ENCODE measurements at regions not wholly inside any gene's neighbourhood (a gene's known extent, or its start where the extent isn't known, plus 50 kb on each side); places are given as distances from the start of the nearest gene placed in this dataset.

DNA sequence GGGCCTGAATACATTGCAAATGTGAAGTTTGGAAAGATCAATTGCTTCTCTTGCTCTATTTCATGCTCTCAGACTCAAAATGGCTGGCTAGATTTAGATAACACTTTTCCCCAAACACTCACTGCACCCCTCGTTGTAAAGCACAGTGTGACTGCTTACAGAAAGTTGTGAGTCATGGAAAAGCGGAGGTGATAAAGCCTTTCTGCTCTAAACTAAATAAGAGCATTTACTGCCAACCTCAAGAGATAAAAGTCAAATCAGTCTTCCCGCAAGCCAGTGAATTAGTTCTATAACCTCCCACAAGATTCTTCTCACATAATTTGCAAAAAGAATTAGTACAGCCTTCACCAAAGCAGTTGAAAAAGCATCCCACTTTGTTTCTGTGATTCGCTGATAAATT, 168.7 kb downstream of the WT1 start:
- DNase-seq (ENCODE audit: low spot score), result no peak

DNA sequence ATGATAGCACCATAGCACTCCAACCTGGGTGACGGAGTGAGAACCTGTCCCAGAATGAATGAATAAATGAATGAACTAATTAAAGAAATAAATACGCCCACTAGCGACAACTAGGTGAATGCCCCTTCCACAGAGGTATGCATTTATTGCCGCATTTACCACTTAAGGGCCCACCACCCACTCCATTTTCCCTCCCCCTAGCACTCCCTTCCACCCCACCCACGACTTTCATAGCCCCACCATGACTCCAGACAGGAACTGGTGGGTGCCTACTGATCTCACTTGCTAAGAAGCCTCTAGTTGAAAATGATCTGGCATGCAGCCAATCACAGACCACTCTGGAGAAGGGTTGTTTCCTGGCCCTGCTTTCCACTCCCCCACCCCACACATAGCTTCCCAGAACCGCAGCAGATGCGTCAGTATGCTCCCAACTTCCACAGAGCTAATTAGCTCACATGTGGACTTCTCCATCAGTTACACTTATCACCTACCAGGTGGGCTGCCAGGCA, 167.6 kb downstream of the WT1 start:
- DNase-seq (ENCODE audit: low spot score), result no peak

GRCh38 chr11:32273931-32274330, 161.4 kb downstream of the WT1 start:
- no peak for DNase-seq (ENCODE audit: low spot score)

- no peak for DNase-seq (ENCODE audit: low spot score)
These were observed 155.7 kb downstream of the WT1 start for GRCh38 chr11:32279672-32280071.

GRCh38 chr11:32280339-32280738, 155.0 kb downstream of the WT1 start:
- no peak for DNase-seq (ENCODE audit: low spot score)

GRCh38 chr11:32288276-32288675, 147.1 kb downstream of the WT1 start:
- no peak for DNase-seq (ENCODE audit: low spot score)

GRCh38 chr11:32289701-32290100, 145.6 kb downstream of the WT1 start:
- DNase-seq (ENCODE audit: low spot score), result no peak

GRCh38 chr11:32290783-32291182, 144.6 kb downstream of the WT1 start:
- no peak for DNase-seq (ENCODE audit: low spot score)

DNA sequence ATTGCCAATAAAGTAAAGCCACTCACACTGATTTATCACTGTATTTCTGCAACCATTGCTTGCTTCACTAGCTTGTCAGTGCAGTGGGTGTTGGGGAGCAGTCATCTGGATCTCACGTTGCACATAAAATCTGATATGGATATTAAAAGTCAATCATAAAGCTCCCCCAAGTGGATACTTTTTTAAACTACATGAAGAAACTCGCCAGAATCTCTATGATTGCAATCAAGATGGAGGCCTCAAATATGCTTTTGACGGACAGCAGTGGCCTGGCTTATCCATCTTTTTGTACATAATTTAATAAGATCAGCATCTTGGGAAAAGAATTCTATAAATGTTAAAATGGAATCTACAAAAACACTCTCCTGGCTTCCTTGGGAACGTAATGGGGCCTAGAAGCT, 137.7 kb downstream of the WT1 start:
- no peak for DNase-seq (ENCODE audit: low spot score)

DNA sequence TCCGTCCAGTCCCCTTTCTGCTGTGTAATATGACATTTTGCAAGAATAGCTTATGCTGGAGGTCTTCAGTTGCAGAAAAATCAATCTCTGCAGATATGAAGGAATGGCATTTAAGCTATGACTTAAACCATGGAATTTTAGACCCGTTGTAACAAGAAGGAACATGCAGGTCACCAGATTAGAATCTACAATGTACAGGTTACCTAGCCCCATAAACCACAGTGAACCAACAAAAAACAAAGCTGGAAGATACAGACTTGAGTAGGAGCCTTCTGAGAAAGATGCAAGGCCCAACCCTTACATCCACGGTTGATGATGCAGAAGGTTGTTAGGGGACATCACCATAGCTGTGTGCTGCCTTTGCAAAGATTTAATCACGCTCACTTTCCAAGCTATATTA, 132.5 kb downstream of the WT1 start:
- DNase-seq (ENCODE audit: low spot score), result no peak

GRCh38 chr11:32304521-32304920, 130.8 kb downstream of the WT1 start:
- DNase-seq (ENCODE audit: low spot score), result no peak

GRCh38 chr11:32305460-32305859, 129.9 kb downstream of the WT1 start:
- DNase-seq (ENCODE audit: low spot score), result no peak

DNA sequence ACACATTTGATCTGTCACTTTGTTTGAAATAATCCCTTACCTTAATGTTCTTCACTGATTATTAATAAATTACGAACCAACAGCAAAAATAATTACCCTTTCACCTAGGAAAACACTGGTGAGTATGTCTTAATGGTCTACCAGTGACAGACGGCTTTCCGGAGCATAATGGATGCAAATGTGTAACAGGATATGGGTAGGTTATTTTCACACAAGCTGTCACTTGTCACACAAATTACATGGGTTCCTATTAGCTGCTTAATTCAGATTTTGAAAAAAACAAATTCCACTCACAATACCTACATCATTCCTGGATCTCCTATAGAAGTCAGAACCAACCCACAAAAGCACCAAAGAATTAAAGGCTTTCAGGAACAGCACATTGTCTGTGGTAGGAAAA, 127.9 kb downstream of the WT1 start:
- DNase-seq (ENCODE audit: low spot score), result no peak

GRCh38 chr11:32307913-32308312, 127.4 kb downstream of the WT1 start:
- DNase-seq (ENCODE audit: low spot score), result no peak

GRCh38 chr11:32309530-32310213, 125.7 kb downstream of the WT1 start:
- DNase-seq (ENCODE audit: low spot score), result no peak

DNA sequence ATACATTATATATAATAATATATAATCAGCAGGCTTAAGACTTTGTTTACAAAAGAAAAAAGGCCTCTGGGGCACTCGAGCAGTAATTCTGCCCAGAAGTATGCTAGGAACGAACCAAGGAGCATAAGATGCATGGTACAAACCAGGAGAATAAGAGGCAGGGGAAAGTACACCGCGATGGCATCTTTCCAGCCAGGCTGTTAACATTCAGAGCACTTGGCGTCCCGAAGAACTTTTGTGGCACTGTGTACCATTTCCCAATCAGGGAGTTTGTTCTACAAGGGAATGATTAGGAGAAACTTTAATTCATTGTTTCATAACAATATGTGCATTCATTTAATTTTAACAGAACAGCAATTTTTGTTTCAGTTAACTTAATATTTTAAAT, 125.1 kb downstream of the WT1 start:
- DNase-seq (ENCODE audit: low spot score), result no peak

DNA sequence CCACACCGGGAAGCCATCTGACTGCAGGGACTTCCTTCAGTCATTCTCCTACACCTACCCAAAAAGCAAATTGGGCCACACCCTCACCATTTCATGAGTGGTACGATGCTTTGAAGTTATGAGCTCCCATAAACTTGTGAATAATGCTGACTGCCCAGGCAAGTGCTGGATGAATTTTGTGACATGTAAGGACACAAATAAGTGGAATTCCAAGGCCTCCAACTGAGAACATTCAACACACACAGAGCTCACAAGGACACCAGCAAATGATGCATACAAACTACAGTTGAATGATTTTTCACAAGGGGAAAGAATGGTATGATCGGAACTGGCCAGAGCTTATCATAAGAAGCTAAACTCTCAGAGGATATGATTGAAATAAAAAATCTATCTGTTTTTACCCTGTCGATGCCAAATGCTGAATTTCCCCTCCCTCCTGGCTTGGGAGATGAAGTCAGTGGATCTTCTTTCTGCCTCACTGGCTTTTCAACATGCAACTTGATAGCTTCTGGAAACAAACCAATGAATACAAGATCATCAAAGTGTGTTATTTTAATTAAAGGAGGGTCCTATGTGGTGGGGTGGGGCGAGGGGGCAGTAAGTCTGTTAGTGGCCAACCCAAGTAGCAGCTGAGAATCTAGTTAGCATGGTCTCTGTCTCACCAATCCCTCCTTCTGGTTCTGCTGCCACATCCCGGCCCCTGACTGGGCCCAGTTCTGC, 123.8 kb downstream of the WT1 start:
- DNase-seq (ENCODE audit: low spot score), result no peak

DNA sequence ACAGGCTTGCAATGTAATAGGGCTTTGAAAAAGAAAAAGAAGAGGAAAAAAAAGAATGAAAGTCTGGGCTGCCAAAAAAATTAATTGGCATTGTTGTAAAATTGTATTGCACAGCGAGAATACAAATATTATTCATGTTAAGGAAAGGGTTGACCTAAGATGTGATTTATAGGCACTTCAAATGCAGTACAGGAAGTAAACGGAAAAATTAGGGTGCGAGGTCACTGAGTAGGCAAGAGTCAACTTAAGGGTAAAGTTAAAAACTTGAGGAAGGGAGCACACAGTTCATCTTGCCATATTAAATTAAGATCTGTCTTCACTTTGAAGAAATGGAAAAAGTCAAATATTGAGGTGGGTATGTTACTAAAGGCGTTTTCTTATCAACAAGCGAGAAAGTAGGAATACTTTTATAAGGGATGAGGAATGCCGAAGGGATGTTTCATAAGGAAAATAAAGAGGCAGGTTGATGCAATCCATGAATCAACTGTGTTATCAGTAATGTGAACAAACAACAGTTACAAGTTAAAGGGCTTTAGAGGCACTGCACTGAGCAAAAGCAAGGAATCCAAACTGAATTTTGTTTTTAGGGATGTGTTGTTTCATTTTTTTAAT, 123.0 kb downstream of the WT1 start:
- DNase-seq (ENCODE audit: low spot score), result no peak

GRCh38 chr11:32312865-32313403, 122.4 kb downstream of the WT1 start:
- peak; percentile 10 for DNase-seq (ENCODE audit: low spot score)

GRCh38 chr11:32313477-32313876, 121.9 kb downstream of the WT1 start:
- DNase-seq (ENCODE audit: low spot score), result no peak

GRCh38 chr11:32315121-32315520, 120.2 kb downstream of the WT1 start:
- no peak for DNase-seq (ENCODE audit: low spot score)

GRCh38 chr11:32316232-32316631, 119.1 kb downstream of the WT1 start:
- DNase-seq (ENCODE audit: low spot score), result no peak
